GM18858 (cell line): ENCODE measurements at regions not wholly inside any gene's neighbourhood (a gene's known extent, or its start where the extent isn't known, plus 50 kb on each side); places are given as distances from the start of the nearest gene placed in this dataset.
"Not testable (repeated sequence)": the region's sequence is repeated elsewhere in the genome, so short reads cannot be mapped to it uniquely, and the experiment has no call there.

Experiments
- ATAC-seq: cut with Tn5 transposase; IDR thresholded peaks from one replicate; pipeline ENCODE4 v1.9.1; 2021; ENCODE audit not compliant: unreplicated experiment

DNA sequence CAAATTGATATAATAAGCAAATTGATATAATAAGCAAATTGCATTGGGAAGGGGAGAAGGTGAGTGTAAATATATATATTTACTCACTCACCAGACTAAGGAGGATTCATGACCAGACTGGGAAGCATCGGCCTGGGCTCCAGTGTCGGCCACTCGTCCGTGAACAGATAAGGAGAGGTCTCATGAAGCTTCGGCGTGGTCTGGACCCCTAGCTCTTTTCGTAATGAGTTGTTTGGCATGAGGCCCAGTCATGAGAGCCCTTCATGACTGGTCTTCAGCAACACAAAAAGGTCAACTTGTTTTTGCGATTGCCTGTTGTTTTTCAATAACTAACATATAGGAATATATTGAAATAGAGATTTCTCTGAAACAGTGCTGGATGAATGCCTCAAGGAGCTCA is 222.9 kb upstream of the KCNK2 start:
- ATAC-seq = no peak

DNA sequence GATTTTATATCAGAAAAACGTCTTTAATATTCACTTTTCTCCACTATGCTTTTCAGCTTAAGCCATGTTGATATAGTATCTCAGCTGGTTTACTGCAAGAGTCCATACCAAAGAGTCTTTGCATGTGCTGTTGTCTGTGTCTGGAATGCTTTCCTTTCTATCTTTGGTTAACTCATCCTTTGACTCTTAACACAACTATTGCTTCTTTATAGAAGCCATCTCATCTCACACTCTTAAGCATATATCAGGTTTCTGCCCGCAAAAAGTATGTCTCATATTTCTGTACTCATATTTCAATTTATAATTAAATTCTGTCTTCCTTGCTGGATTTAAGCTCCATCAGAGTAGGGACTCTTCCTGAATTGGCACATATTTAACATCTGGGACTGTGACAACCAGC is 220.9 kb upstream of the KCNK2 start:
- no peak for ATAC-seq

DNA sequence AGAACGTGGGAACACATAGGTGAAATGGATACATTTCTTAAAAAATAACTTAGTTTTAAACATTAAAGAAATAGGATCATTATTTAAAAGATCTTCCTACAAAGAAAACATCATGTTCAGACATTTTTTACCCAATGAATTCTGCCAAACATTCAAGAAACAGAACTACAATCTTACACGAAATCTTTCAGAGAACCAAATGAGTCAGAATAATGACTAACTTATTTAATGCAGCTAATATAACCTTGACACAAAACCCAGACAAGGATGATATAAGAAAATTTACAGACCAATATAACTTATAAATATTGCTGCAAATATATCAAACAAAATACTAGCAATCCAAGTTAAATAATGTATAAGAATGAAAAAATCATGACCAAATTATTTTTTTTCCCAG is 220.1 kb upstream of the KCNK2 start:
- no peak for ATAC-seq

- ATAC-seq = no peak
Observed at GRCh38 chr1:214864896-214865688, 217.4 kb upstream of the KCNK2 start.

- ATAC-seq = not testable (repeated sequence)
Observed at GRCh38 chr1:214870426-214870825, 212.1 kb upstream of the KCNK2 start.

GRCh38 chr1:214880956-214881355 is 201.6 kb upstream of the KCNK2 start:
- ATAC-seq = no peak

- no peak for ATAC-seq
Observed at GRCh38 chr1:214882616-214883015, 199.9 kb upstream of the KCNK2 start.

- no peak for ATAC-seq
Observed at GRCh38 chr1:214895011-214895600, 187.4 kb upstream of the KCNK2 start.

- no peak for ATAC-seq
Observed at GRCh38 chr1:214896921-214897320, 185.6 kb upstream of the KCNK2 start.

GRCh38 chr1:214897581-214897980 is 185.0 kb upstream of the KCNK2 start:
- ATAC-seq = no peak

DNA sequence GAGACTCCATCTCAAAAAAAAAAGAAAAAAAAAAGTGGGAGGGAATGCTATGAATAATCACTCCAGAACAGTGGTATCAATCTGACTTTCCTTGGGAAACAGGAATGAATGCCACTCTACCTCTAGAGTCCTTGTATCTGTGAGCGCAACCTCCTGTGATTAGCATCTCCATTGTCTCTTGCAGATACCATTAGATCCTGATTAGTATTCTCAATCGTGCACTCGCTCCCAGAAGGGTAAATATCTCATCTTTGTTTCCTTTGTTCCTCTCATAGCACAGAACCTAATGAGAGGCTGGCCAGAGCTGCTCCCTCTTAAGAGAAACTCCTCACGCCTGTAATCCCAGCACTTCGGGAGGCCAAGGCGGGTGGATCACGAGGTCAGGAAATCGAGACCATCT is 184.4 kb upstream of the KCNK2 start:
- ATAC-seq = no peak

DNA sequence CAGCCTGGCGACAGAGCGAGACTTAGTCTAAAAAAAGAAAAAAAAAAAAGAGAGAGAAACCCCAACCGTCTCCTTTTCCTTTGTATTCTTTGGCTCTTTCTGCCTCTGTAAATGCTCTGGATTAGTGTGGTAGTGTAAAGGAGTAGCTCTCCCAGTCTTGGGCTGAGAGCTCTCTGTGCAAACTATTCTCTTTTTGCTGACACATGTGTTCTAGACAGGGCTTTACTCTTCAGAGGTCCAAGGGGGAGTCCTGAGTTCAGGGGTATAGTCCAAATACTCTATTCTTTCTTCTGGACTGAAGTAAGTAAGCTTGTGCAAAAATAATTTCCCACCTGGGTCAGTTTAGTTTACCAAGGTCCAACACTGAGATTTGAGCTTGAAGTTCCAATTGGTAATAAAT is 183.8 kb upstream of the KCNK2 start:
- ATAC-seq = no peak

GRCh38 chr1:214899908-214900460 is 182.6 kb upstream of the KCNK2 start:
- no peak for ATAC-seq

- ATAC-seq = no peak
Observed at GRCh38 chr1:214900590-214900989, 181.9 kb upstream of the KCNK2 start.

DNA sequence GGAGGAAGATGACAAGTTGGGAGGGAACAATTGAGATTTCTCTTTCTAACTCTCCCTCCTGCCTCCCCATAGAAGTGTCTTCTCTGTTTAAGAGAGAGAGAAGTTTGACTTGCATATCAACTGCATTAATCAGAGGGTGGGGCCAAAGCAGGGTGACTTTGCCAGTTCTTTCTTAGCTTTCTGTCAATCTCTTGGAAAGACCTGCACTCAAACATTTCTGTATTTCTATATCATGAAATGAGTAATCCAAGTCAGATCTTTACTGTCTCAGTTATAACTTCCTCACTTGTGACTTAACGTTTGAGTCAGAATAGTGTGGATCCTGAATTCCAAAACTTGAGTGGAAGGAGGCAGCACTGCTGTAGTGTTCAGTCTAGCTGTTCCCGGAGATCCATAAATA is 180.8 kb upstream of the KCNK2 start:
- ATAC-seq = no peak

GRCh38 chr1:214902636-214903320 is 179.8 kb upstream of the KCNK2 start:
- no peak for ATAC-seq

GRCh38 chr1:214912127-214912526 is 170.4 kb upstream of the KCNK2 start:
- no peak for ATAC-seq

DNA sequence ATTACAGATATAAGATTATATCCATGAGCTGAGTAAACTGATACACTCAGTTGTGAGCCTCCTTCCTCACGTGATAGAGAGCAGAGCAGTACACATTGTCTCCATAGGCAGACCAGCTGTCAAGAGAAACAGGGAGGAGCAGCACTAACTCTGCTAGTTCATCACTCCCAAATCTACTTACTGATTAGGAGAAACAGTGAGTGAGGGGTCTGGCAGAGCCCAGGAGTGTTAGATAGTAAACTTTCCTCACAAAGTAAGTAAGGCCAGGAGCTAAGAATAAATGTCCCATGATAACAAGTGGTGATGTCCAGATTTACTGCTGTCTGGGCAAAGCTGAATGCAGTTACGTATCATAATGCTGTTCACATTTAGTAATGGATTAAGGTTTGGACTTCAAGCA is 168.6 kb upstream of the KCNK2 start:
- no peak for ATAC-seq

GRCh38 chr1:214917081-214917635 is 165.4 kb upstream of the KCNK2 start:
- no peak for ATAC-seq

DNA sequence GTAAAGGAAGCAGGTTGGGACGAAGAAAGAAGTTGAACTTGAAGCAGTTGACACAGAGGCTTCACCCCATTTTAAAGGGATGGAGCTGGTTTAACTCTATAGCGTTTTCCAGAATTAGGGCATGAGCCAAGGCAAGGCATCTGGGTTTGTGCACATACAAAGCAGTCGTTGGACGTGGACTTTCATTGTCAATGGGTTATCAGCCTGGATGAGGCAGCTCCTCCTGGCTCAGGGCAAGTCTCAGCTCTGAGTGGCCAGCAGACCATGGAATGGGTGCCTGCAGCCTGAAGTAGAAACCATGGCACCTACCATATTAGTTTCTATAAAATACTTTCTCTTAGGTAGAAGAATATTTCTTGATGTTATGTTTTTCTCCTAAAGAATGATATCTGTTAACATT is 163.8 kb upstream of the KCNK2 start:
- no peak for ATAC-seq

DNA sequence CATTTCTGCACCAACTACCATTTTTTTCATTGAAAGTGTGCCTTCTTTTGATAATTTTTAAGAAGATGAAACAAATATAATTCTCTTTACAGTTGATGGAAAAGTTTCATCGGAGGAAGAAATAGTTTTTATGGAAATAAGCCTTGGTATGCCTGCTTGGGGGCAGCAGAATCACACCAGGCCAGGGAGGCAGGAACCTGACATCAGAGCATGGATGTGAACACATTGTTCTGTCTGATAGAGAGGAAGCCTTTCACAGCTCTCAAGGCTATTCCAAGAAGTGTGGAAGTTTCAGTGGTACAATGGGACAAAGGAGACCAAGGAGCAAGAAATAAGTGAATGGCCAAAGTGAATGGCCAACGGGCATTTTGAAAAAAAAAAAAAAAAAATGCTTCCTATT is 162.2 kb upstream of the KCNK2 start:
- no peak for ATAC-seq
